ENCODE measurements at regions not wholly inside any gene's neighbourhood (a gene's known extent, or its start where the extent isn't known, plus 50 kb on each side); places are given as distances from the start of the nearest gene placed in this dataset.

- TF ChIP-seq CTCF (IDR thresholded peaks at IDR 0.05; ENCODE audit: insufficient read depth, low read length, poor library complexity, severe bottlenecking) (no peak), EZH2phosphoT487 (conservative IDR thresholded peaks at IDR 0.05; ENCODE audit: low read length) (no peak)
These were observed 97.4 kb upstream of the POU2AF2 start for GRCh38 chr11:111148121-111148520.
